Tibial artery (tissue), 4 donors: ENCODE measurements at regions not wholly inside any gene's neighbourhood (a gene's known extent, or its start where the extent isn't known, plus 50 kb on each side); places are given as distances from the start of the nearest gene placed in this dataset.

ENCODE experiments used
- DNase-seq, 2 donors: peaks; one replicate each; pipeline ENCODE4 v3.0.0-alpha.2; 2019
- H3K27ac ChIP-seq, 2 donors: fragments of 200-600 bp; sonication (generic) in 1 of 2; 1 replicate in 1 of 2; 2 replicates in 1 of 2; pipeline ENCODE4 v1.5.1; 2018 to 2019; ENCODE audit warnings: mild to moderate bottlenecking in 1 of 2
- H3K27me3 ChIP-seq, 2 donors: fragments of 200-600 bp; sonication (generic) in 1 of 2; one replicate each; pipeline versions ENCODE4 v1.5.1 to v1.6.0; 2016 to 2019
- H3K36me3 ChIP-seq, 3 donors: fragments of 200-600 bp; sonication (generic) in 2 of 3; one replicate each; pipeline ENCODE4 v1.5.1; 2016 to 2019; ENCODE audit warnings: mild to moderate bottlenecking in 2 of 3
- H3K4me1 ChIP-seq, 4 donors: fragments of 200-600 bp; sonication (generic) in 2 of 4; 1 replicate in 3 of 4; 2 replicates in 1 of 4; pipeline ENCODE4 v1.5.1; 2016 to 2019
- H3K4me3 ChIP-seq, 2 donors: fragments of 200-600 bp; sonication (generic) in 1 of 2; 1 replicate in 1 of 2; 2 replicates in 1 of 2; pipeline ENCODE4 v1.5.1; 2018 to 2019; ENCODE audit warnings: mild to moderate bottlenecking in 2 of 2
- H3K9me3 ChIP-seq, 3 donors: fragments of 200-600 bp; sonication (generic) in 1 of 3; one replicate each; pipeline ENCODE4 v1.5.1; 2016 to 2019
- intact Hi-C: fragments of 100-400 bp; cut with DNase I; formaldehyde crosslinking; loops from one replicate; pipeline ENCODE4 v1.15.0; 2023; ENCODE audit warnings: low total_unique reads
- TF ChIP-seq, protein P1 (sequence below), 2 experiments: fragments of 200-600 bp in 1 of 2; fragments of 450-650 bp in 1 of 2; IDR thresholded peaks; one replicate each; pipeline ENCODE4 v1.5.1; 2017 to 2019; ENCODE audit warnings: antibody characterized with exemption in 2 of 2, mild to moderate bottlenecking in 1 of 2, moderate library complexity in 1 of 2

DNA sequence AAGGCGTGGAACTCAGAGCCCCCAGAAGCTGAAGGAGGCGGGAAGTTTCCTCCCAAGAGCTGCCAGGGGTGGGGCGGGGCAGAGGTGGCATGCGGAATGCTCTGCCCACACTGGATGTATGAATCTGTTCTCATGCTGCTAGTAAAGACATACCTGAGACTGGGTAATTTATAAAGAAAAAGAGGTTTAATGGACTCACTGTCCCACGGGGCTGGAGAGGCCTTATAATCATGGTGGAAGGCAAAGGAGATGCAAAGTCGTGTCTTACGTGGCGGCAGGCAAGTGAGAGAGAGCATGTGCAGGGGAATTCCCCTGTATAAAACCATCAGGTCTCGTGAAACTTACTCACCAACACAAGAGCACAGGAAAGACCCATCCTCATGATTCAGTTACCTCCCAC, 57.6 kb downstream of the SMIM38 start:
- Histone ChIP-seq H3K4me3 (no peak overlapping the region), H3K36me3 (no peaks in the 10 kb centered on the region), H3K27ac (no peak overlapping the region), H3K27me3 (peaks cover 0 to 19% of the 10 kb centered on the region in 2 donors), H3K4me1 (no peaks in the 10 kb centered on the region), H3K9me3 (peaks cover 0 to 3% (median 0%) of the 10 kb centered on the region in 3 donors)
- TF ChIP-seq, protein P1, sequence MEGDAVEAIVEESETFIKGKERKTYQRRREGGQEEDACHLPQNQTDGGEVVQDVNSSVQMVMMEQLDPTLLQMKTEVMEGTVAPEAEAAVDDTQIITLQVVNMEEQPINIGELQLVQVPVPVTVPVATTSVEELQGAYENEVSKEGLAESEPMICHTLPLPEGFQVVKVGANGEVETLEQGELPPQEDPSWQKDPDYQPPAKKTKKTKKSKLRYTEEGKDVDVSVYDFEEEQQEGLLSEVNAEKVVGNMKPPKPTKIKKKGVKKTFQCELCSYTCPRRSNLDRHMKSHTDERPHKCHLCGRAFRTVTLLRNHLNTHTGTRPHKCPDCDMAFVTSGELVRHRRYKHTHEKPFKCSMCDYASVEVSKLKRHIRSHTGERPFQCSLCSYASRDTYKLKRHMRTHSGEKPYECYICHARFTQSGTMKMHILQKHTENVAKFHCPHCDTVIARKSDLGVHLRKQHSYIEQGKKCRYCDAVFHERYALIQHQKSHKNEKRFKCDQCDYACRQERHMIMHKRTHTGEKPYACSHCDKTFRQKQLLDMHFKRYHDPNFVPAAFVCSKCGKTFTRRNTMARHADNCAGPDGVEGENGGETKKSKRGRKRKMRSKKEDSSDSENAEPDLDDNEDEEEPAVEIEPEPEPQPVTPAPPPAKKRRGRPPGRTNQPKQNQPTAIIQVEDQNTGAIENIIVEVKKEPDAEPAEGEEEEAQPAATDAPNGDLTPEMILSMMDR (IDR thresholded peaks at IDR 0.05), result no peak
- DNase-seq, result peak in 1 of 2 donors; percentile 25
- intact Hi-C loops, result no loop called here

DNA sequence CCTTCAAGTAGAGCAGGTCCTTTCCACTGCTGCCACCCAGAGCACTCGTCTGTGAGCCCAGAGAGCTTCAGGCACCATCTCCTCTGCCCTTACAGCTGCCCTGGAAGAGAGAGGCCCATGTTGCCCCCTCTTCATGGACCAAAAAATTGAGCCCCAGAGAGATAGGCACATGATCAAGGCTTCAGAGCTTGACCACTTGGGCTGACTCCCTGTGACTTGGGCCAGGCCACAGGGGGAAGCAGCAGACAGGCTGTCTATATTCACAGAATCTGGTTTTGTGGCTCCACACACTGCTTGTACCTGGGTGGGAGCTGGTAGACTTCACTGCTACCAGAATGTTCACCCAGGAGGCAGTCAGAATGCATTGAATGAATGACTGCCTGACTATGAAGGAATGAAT, 58.2 kb downstream of the SMIM38 start:
- Histone ChIP-seq H3K9me3 (no peaks in the 10 kb centered on the region), H3K27ac (no peak overlapping the region), H3K4me1 (no peaks in the 10 kb centered on the region), H3K36me3 (no peaks in the 10 kb centered on the region), H3K27me3 (peaks cover 0 to 13% of the 10 kb centered on the region in 2 donors), H3K4me3 (no peak overlapping the region)
- TF ChIP-seq, protein P1 (IDR thresholded peaks at IDR 0.05), result no peak
- intact Hi-C loops, result no loop called here
- no peak for DNase-seq

DNA sequence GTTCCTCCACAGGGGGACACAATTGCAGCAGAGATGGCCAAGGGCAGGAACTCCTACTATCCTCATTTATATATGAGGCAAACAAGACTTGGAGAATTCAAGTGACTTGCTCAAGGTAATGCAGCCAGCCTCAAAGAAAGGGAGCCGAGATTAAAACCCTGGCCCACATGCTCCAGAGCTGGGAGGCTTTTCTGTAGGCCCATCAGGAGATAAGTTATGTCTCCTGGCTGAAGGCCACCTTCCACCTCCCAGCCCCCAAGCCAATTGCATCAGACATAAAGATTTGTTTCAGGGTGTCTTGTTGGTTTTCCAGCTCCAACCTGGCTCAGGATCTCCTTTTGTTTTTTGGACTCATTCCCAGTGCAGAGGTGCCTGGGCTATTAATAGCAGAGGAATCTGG, 59.5 kb downstream of the SMIM38 start:
- intact Hi-C loops, result no loop called here
- H3K4me1 ChIP-seq, result no peaks in the 10 kb centered on the region
- H3K4me3 ChIP-seq, result no peak overlapping the region
- no peaks in the 10 kb centered on the region for H3K36me3 ChIP-seq
- DNase-seq, result peak; percentile 1 to 29
- H3K27ac ChIP-seq, result no peak overlapping the region
- no peaks in the 10 kb centered on the region for H3K9me3 ChIP-seq
- peaks cover 0 to 7% of the 10 kb centered on the region in 2 donors for H3K27me3 ChIP-seq
- TF ChIP-seq, protein P1 (IDR thresholded peaks at IDR 0.05), result no peak

DNA sequence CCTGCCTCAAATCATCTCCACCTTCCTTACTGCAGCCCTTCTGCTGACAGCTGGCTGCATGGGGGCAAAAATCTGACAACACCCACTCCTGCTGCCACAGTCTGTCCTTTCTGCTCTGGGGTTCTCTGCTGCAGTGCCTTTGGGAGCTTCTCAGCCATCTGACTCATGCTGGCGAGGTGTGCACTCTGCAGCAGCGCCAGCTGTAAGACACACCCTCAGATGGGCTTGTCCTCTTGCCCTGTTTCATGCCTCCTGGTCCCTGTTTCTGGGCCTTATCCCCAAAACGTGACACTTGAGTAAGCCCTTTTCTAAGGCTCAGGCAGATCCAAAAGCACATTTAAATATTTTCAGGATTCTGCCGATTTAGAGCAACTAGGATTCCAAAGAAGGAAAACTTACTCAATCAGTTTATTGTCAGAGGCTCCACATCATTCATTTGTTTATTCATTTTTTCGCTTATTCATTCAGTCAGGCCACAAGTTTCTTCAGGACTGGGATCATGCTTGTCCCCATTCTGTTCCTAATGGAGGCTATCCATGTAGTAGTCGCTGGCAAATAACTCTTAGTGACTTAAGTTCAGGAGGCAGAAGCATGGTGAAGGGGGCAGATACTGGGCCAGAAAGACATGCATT, 60.2 kb downstream of the SMIM38 start:
- H3K27me3 ChIP-seq, result peaks cover 0 to 7% of the 10 kb centered on the region in 2 donors
- peak; percentile 14 to 25 for DNase-seq
- H3K36me3 ChIP-seq, result no peaks in the 10 kb centered on the region
- no peak overlapping the region for H3K27ac ChIP-seq
- TF ChIP-seq, protein P1 (IDR thresholded peaks at IDR 0.05), result no peak
- intact Hi-C loops, result no loop called here
- no peaks in the 10 kb centered on the region for H3K4me1 ChIP-seq
- H3K4me3 ChIP-seq, result no peak overlapping the region
- H3K9me3 ChIP-seq, result no peaks in the 10 kb centered on the region

DNA sequence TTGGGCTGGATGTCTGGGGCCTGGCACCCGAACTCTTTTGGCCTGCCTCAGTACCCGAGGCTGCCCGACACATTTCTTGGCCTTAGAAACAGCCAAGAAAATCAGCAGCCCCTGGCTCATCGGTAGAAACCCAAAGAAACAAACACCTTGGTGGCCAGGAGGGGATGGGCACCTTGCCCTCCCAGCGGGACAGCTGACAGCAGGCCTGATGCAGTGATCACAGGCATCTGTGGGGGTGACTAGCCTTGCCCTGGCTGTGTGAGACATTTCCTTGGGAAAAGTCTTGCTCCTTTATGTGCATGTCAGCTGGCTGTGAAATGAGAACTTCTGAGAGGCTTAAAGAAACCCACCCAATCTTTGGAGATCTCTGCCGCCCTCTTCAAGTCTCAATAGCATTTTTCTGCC, 60.9 kb downstream of the SMIM38 start:
- TF ChIP-seq, protein P1 (IDR thresholded peaks at IDR 0.05), result no peak
- intact Hi-C loops, result no loop called here
- Histone ChIP-seq H3K27ac (no peak overlapping the region), H3K4me1 (no peaks in the 10 kb centered on the region), H3K36me3 (no peaks in the 10 kb centered on the region), H3K4me3 (no peak overlapping the region), H3K27me3 (peaks cover 0 to 7% of the 10 kb centered on the region in 2 donors), H3K9me3 (no peaks in the 10 kb centered on the region)
- no peak for DNase-seq
